HEK293 (cell line): ENCODE measurements at regions not wholly inside any gene's neighbourhood (a gene's known extent, or its start where the extent isn't known, plus 50 kb on each side); places are given as distances from the start of the nearest gene placed in this dataset.

Source experiments
- CTCF ChIA-PET: fragments of 350-600 bp; formaldehyde crosslinking; extraction: SDS; loops from one replicate; lab custom pipeline; 2021; ENCODE audit warnings: antibody characterized with exemption; lab: Yijun Ruan, JAX
- POLR2A ChIA-PET: fragments of 300-600 bp; formaldehyde crosslinking; extraction: SDS; loops from one replicate; lab custom pipeline; 2020; ENCODE audit warnings: antibody characterized with exemption, inconsistent platforms; lab: Yijun Ruan, JAX
- H3K27ac ChIP-seq: fragments of 200-500 bp; sonication (Bioruptor generic); 2 replicates; pipeline ENCODE4 v1.5.1; 2014; ENCODE audit warnings: low read depth, low read length, control low read depth, inconsistent platforms; ENCODE audit errors: extremely low read depth
- H3K36me3 ChIP-seq, 2 experiments: fragments of 200-500 bp in 1 of 2; sonication (Bioruptor generic) in 1 of 2; 1 replicate in 1 of 2; 2 replicates in 1 of 2; pipeline ENCODE4 v1.5.1; 2014 to 2017; ENCODE audit warnings: inconsistent platforms in 2 of 2, low read length in 2 of 2; ENCODE audit not compliant: control insufficient read depth in 2 of 2, insufficient read depth in 1 of 2
- H3K4me1 ChIP-seq: fragments of 200-500 bp; sonication (Bioruptor generic); 2 replicates; pipeline ENCODE4 v1.5.1; 2014; ENCODE audit warnings: mild to moderate bottlenecking, low read length, inconsistent platforms; ENCODE audit not compliant: control insufficient read depth, insufficient read depth
- H3K4me3 ChIP-seq: 2 replicates; pipeline ENCODE4 v1.5.1; 2011; ENCODE audit warnings: low read depth, mild to moderate bottlenecking, control low read depth, low read length, moderate library complexity
- H3K9me3 ChIP-seq: fragments of 200-500 bp; sonication (Bioruptor generic); 2 replicates; pipeline ENCODE4 v1.5.1; 2014; ENCODE audit warnings: low read depth, low read length, inconsistent platforms; ENCODE audit not compliant: control insufficient read depth, insufficient read depth
- FEZF1 ChIP-seq: fragments of 450-650 bp; formaldehyde crosslinking; IDR thresholded peaks from 2 replicates; pipeline ENCODE4 v1.5.1; 2016; ENCODE audit warnings: missing biosample characterization, missing genetic modification characterization
- HOXA7 ChIP-seq: sonication (generic); formaldehyde crosslinking; IDR thresholded peaks from 2 replicates; pipeline ENCODE4 v1.8.1; 2022; ENCODE audit warnings: missing genetic modification reagents, borderline replicate concordance
- HOXD13 ChIP-seq: sonication (generic); formaldehyde crosslinking; IDR thresholded peaks from 2 replicates; pipeline ENCODE4 v1.8.0; 2022; ENCODE audit warnings: missing genetic modification reagents, borderline replicate concordance
- PRDM10 ChIP-seq: fragments of 450-650 bp; formaldehyde crosslinking; IDR thresholded peaks from 2 replicates; pipeline ENCODE4 v1.5.1; 2016; ENCODE audit warnings: missing biosample characterization, missing genetic modification characterization
- ZEB2 ChIP-seq: fragments of 450-650 bp; formaldehyde crosslinking; IDR thresholded peaks from 2 replicates; pipeline ENCODE4 v1.5.1; 2016; ENCODE audit warnings: missing biosample characterization, missing genetic modification characterization
- ZNF114 ChIP-seq: fragments of 450-650 bp; formaldehyde crosslinking; IDR thresholded peaks from 2 replicates; pipeline ENCODE4 v1.5.0; 2017; ENCODE audit warnings: missing biosample characterization, missing genetic modification characterization
- ZNF140 ChIP-seq: fragments of 450-650 bp; formaldehyde crosslinking; IDR thresholded peaks from 2 replicates; pipeline ENCODE4 v1.5.1; 2016; ENCODE audit warnings: missing biosample characterization, missing genetic modification characterization
- ZNF211 ChIP-seq: fragments of 450-650 bp; formaldehyde crosslinking; IDR thresholded peaks from 2 replicates; pipeline ENCODE4 v1.5.1; 2016; ENCODE audit warnings: low read depth, missing biosample characterization, missing genetic modification characterization
- ZNF24 ChIP-seq: fragments of 450-650 bp; formaldehyde crosslinking; IDR thresholded peaks from 2 replicates; pipeline ENCODE4 v1.5.1; 2016; ENCODE audit warnings: missing biosample characterization, missing genetic modification characterization
- ZNF391 ChIP-seq: fragments of 450-650 bp; formaldehyde crosslinking; IDR thresholded peaks from 2 replicates; pipeline ENCODE4 v1.5.1; 2016; ENCODE audit warnings: low read depth, missing biosample characterization, missing genetic modification characterization, borderline replicate concordance
- ZNF423 ChIP-seq: fragments of 450-650 bp; formaldehyde crosslinking; IDR thresholded peaks from 2 replicates; pipeline ENCODE4 v1.5.1; 2016; ENCODE audit warnings: missing biosample characterization, missing genetic modification characterization
- ZNF433 ChIP-seq: fragments of 450-650 bp; formaldehyde crosslinking; IDR thresholded peaks from 2 replicates; pipeline ENCODE4 v1.5.1; 2016; ENCODE audit warnings: missing biosample characterization, missing genetic modification characterization, low read depth
- ZNF473 ChIP-seq: fragments of 450-650 bp; formaldehyde crosslinking; IDR thresholded peaks from 2 replicates; pipeline ENCODE4 v1.5.1; 2017; ENCODE audit warnings: missing biosample characterization, missing genetic modification characterization
- ZNF624 ChIP-seq: fragments of 450-650 bp; formaldehyde crosslinking; IDR thresholded peaks from 2 replicates; pipeline ENCODE4 v1.5.1; 2017; ENCODE audit warnings: missing biosample characterization, missing genetic modification characterization
- ZNF660 ChIP-seq: fragments of 450-650 bp; IDR thresholded peaks from 2 replicates; pipeline ENCODE4 v1.5.1; 2018; ENCODE audit warnings: missing biosample characterization, mild to moderate bottlenecking, missing genetic modification characterization
- ZNF76 ChIP-seq: fragments of 450-650 bp; formaldehyde crosslinking; IDR thresholded peaks from 2 replicates; pipeline ENCODE4; 2016; ENCODE audit warnings: low read depth, missing biosample characterization, missing genetic modification characterization, borderline replicate concordance
- ZNF776 ChIP-seq: fragments of 450-650 bp; formaldehyde crosslinking; IDR thresholded peaks from 2 replicates; pipeline ENCODE4 v1.5.0; 2017; ENCODE audit warnings: missing biosample characterization, missing genetic modification characterization, borderline replicate concordance
- ZNF843 ChIP-seq: fragments of 450-650 bp; formaldehyde crosslinking; IDR thresholded peaks from 2 replicates; pipeline ENCODE4 v1.5.1; 2016; ENCODE audit warnings: missing biosample characterization, missing genetic modification characterization
- TF ChIP-seq, protein P1 (sequence below): fragments of 450-650 bp; formaldehyde crosslinking; IDR thresholded peaks from 2 replicates; pipeline ENCODE4 v1.5.1; 2016; ENCODE audit warnings: missing biosample characterization, missing genetic modification characterization
- TF ChIP-seq, protein P2 (sequence below): fragments of 450-650 bp; IDR thresholded peaks from 2 replicates; pipeline ENCODE4 v1.5.1; 2018; ENCODE audit warnings: missing biosample characterization, missing genetic modification characterization
- TF ChIP-seq, protein P3 (sequence below): fragments of 450-650 bp; formaldehyde crosslinking; IDR thresholded peaks from 2 replicates; pipeline ENCODE4 v1.5.1; 2017; ENCODE audit warnings: missing biosample characterization, missing genetic modification characterization
- TF ChIP-seq, protein P4 (sequence below): fragments of 450-650 bp; formaldehyde crosslinking; IDR thresholded peaks from 2 replicates; pipeline ENCODE4 v1.5.1; 2017; ENCODE audit warnings: missing biosample characterization, missing genetic modification characterization

DNA sequence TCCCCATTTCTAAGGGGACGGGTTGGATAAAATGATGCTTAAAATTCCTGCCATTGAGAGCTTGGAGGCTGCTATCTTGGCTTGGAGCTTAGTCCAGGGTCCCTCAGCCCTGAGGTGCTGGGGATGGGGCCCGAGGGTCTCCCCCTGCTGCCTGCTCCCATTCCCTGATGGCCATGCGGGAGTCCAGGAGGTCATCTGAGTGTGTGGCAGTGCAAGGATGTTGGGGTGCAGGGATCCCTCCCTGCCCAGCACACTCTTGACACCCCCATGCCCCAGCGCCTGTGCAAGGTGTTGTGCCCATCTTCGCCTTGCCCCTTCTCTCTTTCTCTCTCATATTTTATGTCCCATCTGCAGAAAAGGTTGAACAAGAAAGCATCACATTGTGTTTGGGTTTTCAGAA, 90.4 kb downstream of the IRF8 start:
- Histone ChIP-seq H3K4me1 (peaks cover 3% of the 10 kb centered on the region; the same call in 1 of the 2 replicates), H3K4me3 (no peak overlapping the region), H3K9me3 (no peaks in the 10 kb centered on the region), H3K27ac (no peak overlapping the region), H3K36me3 (no peaks in the 10 kb centered on the region)
- TF ChIP-seq, protein P1, sequence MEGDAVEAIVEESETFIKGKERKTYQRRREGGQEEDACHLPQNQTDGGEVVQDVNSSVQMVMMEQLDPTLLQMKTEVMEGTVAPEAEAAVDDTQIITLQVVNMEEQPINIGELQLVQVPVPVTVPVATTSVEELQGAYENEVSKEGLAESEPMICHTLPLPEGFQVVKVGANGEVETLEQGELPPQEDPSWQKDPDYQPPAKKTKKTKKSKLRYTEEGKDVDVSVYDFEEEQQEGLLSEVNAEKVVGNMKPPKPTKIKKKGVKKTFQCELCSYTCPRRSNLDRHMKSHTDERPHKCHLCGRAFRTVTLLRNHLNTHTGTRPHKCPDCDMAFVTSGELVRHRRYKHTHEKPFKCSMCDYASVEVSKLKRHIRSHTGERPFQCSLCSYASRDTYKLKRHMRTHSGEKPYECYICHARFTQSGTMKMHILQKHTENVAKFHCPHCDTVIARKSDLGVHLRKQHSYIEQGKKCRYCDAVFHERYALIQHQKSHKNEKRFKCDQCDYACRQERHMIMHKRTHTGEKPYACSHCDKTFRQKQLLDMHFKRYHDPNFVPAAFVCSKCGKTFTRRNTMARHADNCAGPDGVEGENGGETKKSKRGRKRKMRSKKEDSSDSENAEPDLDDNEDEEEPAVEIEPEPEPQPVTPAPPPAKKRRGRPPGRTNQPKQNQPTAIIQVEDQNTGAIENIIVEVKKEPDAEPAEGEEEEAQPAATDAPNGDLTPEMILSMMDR (tag by site-specific recombination) = no peak
- TF ChIP-seq ZNF624 (no peak), ZNF660 (no peak), ZNF776 (tag by site-specific recombination) (no peak), PRDM10 (no peak), ZNF24 (tag by site-specific recombination) (no peak), ZNF423 (tag by site-specific recombination) (no peak), ZNF473 (tag by site-specific recombination) (no peak), ZEB2 (tag by site-specific recombination) (no peak)
- TF ChIP-seq, protein P2, sequence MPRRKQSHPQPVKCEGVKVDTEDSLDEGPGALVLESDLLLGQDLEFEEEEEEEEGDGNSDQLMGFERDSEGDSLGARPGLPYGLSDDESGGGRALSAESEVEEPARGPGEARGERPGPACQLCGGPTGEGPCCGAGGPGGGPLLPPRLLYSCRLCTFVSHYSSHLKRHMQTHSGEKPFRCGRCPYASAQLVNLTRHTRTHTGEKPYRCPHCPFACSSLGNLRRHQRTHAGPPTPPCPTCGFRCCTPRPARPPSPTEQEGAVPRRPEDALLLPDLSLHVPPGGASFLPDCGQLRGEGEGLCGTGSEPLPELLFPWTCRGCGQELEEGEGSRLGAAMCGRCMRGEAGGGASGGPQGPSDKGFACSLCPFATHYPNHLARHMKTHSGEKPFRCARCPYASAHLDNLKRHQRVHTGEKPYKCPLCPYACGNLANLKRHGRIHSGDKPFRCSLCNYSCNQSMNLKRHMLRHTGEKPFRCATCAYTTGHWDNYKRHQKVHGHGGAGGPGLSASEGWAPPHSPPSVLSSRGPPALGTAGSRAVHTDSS = no peak
- POLR2A ChIA-PET = no interaction called here
- CTCF ChIA-PET = interaction anchor here (1.0 to 16.0 kb wide), 4 partner anchors 24 to 169 kb away, joined by 3 to 292 read pairs (median 4); no protein-coding TSS in a partner anchor

DNA sequence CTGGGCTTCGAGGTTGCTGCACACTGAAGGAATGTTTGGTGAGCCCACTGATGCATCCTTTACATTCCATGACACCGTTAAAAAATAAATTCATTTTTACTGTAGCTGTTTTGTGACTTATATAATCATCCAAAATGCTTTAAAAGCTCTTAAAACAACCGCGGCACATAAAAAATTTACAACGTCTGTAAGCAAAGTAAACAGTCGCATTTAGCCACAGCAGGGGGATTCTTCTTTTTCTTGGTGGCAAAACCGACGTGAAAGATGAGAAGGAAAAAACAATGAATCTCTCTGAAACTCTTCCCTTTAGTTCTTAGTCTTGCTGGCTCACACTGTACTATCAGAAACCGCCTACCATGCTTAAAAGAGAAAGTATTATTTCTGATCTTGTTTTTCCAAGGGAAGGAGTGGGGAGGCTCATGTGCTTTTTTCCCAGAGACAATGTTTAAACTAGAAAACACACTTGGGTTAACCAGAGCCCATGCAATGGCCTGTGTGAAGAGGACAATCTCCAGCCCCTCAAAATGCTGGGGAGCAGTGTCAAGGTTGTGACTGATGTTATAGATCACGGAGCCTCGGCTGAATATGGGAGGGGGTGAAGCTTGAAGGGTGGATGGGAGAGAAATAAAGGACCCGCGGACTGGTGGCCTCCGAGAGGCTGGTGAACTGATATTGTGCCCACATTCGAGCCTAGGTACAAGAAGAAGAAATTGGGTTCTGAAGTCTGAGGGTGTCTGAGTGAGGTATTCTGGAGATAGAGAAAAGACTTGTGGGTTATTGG, 91.1 kb downstream of the IRF8 start:
- ChIA-PET POLR2A (no interaction called here), CTCF (interaction anchor here (0.5 to 16.0 kb wide), 7 partner anchors 24 to 170 kb away, joined by 3 to 292 read pairs (median 4); no protein-coding TSS in a partner anchor)
- Histone ChIP-seq H3K4me3 (no peak overlapping the region), H3K27ac (no peak overlapping the region), H3K9me3 (no peaks in the 10 kb centered on the region), H3K4me1 (peaks cover 3% of the 10 kb centered on the region; the same call in 1 of the 2 replicates), H3K36me3 (no peaks in the 10 kb centered on the region)
- TF ChIP-seq, protein P3, sequence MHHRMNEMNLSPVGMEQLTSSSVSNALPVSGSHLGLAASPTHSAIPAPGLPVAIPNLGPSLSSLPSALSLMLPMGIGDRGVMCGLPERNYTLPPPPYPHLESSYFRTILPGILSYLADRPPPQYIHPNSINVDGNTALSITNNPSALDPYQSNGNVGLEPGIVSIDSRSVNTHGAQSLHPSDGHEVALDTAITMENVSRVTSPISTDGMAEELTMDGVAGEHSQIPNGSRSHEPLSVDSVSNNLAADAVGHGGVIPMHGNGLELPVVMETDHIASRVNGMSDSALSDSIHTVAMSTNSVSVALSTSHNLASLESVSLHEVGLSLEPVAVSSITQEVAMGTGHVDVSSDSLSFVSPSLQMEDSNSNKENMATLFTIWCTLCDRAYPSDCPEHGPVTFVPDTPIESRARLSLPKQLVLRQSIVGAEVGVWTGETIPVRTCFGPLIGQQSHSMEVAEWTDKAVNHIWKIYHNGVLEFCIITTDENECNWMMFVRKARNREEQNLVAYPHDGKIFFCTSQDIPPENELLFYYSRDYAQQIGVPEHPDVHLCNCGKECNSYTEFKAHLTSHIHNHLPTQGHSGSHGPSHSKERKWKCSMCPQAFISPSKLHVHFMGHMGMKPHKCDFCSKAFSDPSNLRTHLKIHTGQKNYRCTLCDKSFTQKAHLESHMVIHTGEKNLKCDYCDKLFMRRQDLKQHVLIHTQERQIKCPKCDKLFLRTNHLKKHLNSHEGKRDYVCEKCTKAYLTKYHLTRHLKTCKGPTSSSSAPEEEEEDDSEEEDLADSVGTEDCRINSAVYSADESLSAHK (tag by site-specific recombination) = 0 out of 2 replicates have a peak, but pooled peaks have one; percentile 20
- TF ChIP-seq, protein P4, sequence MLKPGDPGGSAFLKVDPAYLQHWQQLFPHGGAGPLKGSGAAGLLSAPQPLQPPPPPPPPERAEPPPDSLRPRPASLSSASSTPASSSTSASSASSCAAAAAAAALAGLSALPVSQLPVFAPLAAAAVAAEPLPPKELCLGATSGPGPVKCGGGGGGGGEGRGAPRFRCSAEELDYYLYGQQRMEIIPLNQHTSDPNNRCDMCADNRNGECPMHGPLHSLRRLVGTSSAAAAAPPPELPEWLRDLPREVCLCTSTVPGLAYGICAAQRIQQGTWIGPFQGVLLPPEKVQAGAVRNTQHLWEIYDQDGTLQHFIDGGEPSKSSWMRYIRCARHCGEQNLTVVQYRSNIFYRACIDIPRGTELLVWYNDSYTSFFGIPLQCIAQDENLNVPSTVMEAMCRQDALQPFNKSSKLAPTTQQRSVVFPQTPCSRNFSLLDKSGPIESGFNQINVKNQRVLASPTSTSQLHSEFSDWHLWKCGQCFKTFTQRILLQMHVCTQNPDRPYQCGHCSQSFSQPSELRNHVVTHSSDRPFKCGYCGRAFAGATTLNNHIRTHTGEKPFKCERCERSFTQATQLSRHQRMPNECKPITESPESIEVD = peak; percentile 79
- no peak for TF ChIP-seq HOXA7
- TF ChIP-seq ZNF140 (tag by site-specific recombination) = no peak
- no peak for TF ChIP-seq ZNF211 (tag by site-specific recombination)
- TF ChIP-seq ZNF843 (tag by site-specific recombination) = peak; percentile 44; the same call in 1 of the 2 replicates
- TF ChIP-seq ZNF391 = no peak
- no peak for TF ChIP-seq ZNF114 (tag by site-specific recombination)
- no peak for TF ChIP-seq ZNF433 (tag by site-specific recombination)
- TF ChIP-seq ZNF76 (tag by site-specific recombination) = no peak
- peak; percentile 25; the same call in 1 of the 2 replicates for TF ChIP-seq FEZF1
- TF ChIP-seq HOXD13 (CRISPR knock-in tag) = no peak
